ENCODE measurements at regions not wholly inside any gene's neighbourhood (a gene's known extent, or its start where the extent isn't known, plus 50 kb on each side); places are given as distances from the start of the nearest gene placed in this dataset.

DNA sequence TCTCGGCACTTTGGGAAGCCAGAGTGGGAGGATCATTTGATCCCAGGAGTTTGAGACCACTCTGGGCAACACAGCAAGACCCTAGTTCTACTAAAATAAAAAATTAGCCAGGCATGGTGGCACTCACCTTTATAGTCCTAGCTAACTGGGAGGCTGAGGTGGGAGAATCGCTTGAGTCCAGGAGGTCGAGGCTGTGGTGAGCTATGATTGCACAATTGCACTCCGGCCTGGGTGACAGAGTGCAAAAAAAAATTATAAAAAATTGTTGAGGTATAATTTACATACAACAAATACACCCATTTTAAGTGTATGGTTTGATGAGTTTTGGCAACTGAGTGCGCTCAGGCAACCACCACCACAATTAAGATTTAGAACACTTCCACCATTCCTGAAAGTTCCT lies 108.5 kb upstream of the GADD45A start:
- Mint-ChIP-seq H3K27ac (no peak overlapping the region), H3K4me1 (ENCODE audit: low read depth) (peaks cover 69% of the 10 kb centered on the region), H3K4me3 (no peak overlapping the region), H3K9me3 (no peaks in the 10 kb centered on the region), H3K27me3 (ENCODE audit: insufficient read depth) (no peaks in the 10 kb centered on the region; the same call in 1 of the 2 replicates), H3K36me3 (ENCODE audit: low read depth) (peaks cover 14% of the 10 kb centered on the region)
- TF ChIP-seq, protein P1, sequence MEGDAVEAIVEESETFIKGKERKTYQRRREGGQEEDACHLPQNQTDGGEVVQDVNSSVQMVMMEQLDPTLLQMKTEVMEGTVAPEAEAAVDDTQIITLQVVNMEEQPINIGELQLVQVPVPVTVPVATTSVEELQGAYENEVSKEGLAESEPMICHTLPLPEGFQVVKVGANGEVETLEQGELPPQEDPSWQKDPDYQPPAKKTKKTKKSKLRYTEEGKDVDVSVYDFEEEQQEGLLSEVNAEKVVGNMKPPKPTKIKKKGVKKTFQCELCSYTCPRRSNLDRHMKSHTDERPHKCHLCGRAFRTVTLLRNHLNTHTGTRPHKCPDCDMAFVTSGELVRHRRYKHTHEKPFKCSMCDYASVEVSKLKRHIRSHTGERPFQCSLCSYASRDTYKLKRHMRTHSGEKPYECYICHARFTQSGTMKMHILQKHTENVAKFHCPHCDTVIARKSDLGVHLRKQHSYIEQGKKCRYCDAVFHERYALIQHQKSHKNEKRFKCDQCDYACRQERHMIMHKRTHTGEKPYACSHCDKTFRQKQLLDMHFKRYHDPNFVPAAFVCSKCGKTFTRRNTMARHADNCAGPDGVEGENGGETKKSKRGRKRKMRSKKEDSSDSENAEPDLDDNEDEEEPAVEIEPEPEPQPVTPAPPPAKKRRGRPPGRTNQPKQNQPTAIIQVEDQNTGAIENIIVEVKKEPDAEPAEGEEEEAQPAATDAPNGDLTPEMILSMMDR (IDR thresholded peaks at IDR 0.05): no peak
- DNase-seq: no peak

DNA sequence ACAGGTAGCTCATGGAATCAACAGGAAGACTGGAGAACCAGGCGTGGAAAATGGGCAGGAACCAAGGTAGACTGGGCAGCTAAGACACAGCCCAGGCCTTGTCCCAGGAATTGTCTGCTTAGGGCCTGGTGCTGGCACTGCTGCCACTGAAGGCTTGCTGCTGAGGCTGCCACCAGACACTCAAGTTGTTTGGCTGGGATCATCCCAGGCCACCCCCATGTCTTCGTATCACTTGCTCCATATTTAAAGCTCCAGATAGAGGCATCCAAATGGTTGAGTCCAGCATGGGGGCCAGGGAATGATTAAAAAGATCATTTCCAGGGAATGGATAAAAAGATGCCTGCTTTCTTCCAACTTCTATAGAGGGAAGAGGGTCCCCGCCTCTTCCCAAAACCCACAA lies 107.4 kb upstream of the GADD45A start:
- no peak overlapping the region for H3K4me3 Mint-ChIP-seq

DNA sequence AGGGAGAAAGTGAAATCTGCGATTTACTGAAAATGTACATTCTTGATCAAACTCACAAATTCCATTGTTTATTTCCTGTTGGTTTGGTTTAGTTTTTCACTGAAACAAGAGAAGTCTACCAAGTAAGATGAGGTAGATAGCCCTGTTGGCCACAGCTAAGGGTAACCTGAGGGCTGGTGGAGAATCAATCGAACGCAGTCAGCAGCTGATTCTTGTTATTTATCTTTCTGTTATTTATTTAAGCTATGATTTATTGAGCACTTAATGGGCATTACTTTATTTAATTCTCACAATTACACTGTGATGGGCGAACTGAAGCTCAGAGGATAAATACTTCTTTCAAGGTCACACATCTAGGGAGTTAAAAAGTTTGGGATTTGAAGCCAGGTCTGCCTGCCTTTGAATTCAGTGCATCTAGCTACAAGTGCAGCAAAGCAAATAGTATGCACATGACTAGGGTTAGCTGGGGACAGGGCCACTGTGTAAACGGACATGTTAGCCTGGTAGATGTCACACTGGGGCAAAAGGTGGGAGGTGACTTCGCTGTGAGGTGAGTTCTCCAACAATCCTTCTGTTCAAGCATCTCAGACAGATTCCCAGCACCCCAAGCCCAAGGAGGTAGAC lies 106.5 kb upstream of the GADD45A start:
- H3K4me1 Mint-ChIP-seq (ENCODE audit: low read depth): peaks cover 48% of the 10 kb centered on the region
- H3K4me3 Mint-ChIP-seq: no peak overlapping the region
- H3K27ac Mint-ChIP-seq: no peak overlapping the region
- no peaks in the 10 kb centered on the region for H3K9me3 Mint-ChIP-seq
- peaks cover 14% of the 10 kb centered on the region for H3K36me3 Mint-ChIP-seq (ENCODE audit: low read depth)
- TF ChIP-seq, protein P1 (IDR thresholded peaks at IDR 0.05): no peak
- DNase-seq: no peak
- no peaks in the 10 kb centered on the region; the same call in 1 of the 2 replicates for H3K27me3 Mint-ChIP-seq (ENCODE audit: insufficient read depth)

More for the DNA sequence above, 107.4 kb upstream of the GADD45A start:
- Mint-ChIP-seq H3K9me3 (no peaks in the 10 kb centered on the region), H3K36me3 (ENCODE audit: low read depth) (peaks cover 14% of the 10 kb centered on the region), H3K27me3 (ENCODE audit: insufficient read depth) (no peaks in the 10 kb centered on the region; the same call in 1 of the 2 replicates), H3K4me1 (ENCODE audit: low read depth) (peaks cover 57% of the 10 kb centered on the region), H3K27ac (no peak overlapping the region)
- no peak for DNase-seq
- TF ChIP-seq, protein P1 (IDR thresholded peaks at IDR 0.05): no peak

DNA sequence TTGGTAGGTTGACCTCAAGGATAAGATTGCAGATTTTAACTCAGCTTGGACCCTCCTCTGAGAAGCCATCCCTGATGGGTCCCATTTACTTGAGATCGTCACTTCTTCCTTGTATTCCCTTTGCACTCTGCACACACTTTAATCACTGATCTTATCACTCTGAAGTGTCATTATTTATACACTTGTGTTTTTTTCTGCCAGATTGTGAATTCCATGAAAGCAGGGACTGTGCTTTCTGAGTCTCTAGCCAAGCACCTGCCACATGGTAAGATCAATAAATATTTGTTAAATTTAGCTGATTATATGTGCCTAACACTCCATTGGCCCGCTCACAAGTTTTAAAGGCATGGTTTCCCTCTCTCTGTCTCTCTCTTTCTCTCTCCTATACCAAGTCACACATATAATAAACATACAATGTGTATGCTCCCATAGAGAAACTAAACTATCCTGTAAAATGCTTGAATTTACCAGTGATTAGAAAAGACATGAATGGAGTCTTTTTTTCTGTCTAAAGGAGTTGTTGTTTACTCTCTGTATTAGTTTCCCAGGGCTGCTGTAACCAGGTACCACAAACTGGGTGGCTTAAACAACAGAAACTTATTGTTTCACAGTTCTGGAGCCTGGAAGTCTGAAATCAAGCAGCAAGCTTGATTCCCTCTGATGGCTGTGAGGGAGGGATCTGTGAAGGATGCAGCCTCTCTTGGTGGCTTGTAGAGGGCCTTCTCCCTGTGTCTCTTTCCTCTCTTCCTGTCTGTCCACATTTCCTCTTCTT lies 105.2 kb upstream of the GADD45A start:
- no peak overlapping the region for H3K4me3 Mint-ChIP-seq
- H3K27ac Mint-ChIP-seq: no peak overlapping the region
- no peaks in the 10 kb centered on the region for H3K9me3 Mint-ChIP-seq
- TF ChIP-seq, protein P1 (IDR thresholded peaks at IDR 0.05): no peak
- no peak for DNase-seq
- peaks cover 6% of the 10 kb centered on the region for H3K36me3 Mint-ChIP-seq (ENCODE audit: low read depth)
- peaks cover 35% of the 10 kb centered on the region for H3K4me1 Mint-ChIP-seq (ENCODE audit: low read depth)
- no peaks in the 10 kb centered on the region; the same call in 1 of the 2 replicates for H3K27me3 Mint-ChIP-seq (ENCODE audit: insufficient read depth)

DNA sequence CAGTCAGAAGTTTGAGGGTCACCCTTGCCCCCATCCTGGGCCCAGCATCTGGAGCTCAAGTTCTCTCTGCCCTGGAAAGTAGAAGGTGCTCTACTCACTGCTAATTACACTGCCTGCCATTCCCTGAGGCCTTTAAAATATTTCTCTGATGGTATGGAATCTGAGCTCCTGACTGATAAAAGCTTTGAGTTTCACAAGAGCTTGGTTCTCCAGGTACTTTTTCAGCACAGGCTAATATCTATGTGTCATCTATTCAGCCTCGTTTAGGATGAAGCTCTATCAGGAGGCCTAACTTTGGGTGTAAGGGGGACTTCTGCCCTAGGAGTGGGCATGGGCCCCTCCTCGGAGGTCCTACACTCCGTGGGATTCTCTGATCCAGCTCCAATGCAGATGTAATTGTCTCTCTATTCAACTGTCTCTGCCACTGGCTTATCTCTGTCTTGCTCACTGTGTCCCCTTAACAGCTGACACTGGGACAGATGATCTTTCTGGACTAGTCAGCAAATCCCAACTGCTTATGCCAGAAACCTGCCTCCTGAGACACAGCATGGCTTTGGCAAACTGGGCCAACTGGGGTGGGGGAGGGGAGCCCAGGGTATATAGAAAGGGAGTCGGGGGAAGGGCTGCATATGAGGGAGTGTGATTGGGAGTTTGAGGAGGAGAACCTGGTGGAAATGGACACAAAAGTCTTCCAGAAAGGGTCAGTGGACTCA lies 104.2 kb upstream of the GADD45A start:
- H3K36me3 Mint-ChIP-seq (ENCODE audit: low read depth): peaks cover 2% of the 10 kb centered on the region; the same call in 1 of the 2 replicates
- no peak for DNase-seq
- no peaks in the 10 kb centered on the region; the same call in none of the 2 replicates for H3K27me3 Mint-ChIP-seq (ENCODE audit: insufficient read depth)
- TF ChIP-seq, protein P1 (IDR thresholded peaks at IDR 0.05): no peak
- no peak overlapping the region for H3K4me3 Mint-ChIP-seq
- H3K4me1 Mint-ChIP-seq (ENCODE audit: low read depth): peaks cover 31% of the 10 kb centered on the region
- no peak overlapping the region for H3K27ac Mint-ChIP-seq
- no peaks in the 10 kb centered on the region for H3K9me3 Mint-ChIP-seq
